Amniotic epithelial cell (primary cell): ENCODE measurements at regions not wholly inside any gene's neighbourhood (a gene's known extent, or its start where the extent isn't known, plus 50 kb on each side); places are given as distances from the start of the nearest gene placed in this dataset.
"Not testable (repeated sequence)": the region's sequence is repeated elsewhere in the genome, so short reads cannot be mapped to it uniquely, and the experiment has no call there.

Experiments
- DNase-seq: peaks from one replicate; pipeline ENCODE4 v3.0.0-alpha.2; 2010; ENCODE audit warnings: low read depth

- DNase-seq, result no peak
These were observed 52.3 kb upstream of the COL5A2 start for GRCh38 chr2:189231719-189232323.

- no peak for DNase-seq
These were observed 53.3 kb upstream of the COL5A2 start for GRCh38 chr2:189232759-189233406.

DNA sequence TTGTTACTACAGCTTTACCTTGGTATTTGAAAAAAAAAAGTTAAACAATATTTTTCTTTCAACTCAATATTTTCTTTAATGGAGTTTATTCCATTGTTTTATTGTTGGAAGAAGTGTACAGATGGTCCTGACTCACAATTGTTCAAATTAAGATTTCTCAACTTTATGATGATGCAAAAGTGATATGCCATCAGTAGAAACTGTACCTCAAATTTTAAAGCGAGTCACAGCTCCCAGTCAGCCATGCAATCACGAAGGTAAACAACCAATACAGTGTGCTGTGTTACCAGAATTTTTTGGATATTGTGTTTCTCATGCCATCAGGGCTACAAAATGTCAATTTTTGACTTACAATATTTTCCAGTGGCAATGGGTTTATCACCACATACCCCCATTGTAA lies 54.0 kb upstream of the COL5A2 start:
- DNase-seq, result peak; percentile 49

GRCh38 chr2:189234991-189235390 lies 55.4 kb upstream of the COL5A2 start:
- no peak for DNase-seq

DNA sequence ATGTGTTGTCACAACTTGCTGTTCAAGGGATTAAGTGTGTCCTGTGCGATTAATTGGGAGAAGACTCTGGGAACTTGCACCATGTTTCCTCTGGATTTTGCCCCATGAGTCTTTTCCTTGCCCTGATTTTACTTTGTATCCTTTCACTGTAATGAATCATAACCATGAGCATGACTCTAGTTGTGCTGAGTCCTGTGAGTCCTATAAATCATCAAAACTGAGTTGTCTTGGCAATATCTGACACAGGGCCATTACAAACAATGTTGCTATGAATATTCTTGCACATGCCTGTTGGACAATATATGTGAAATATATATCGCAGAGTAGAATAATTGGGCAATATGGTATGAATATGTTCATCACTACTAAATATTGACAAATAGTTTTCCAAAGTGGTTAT lies 56.5 kb upstream of the COL5A2 start:
- DNase-seq, result peak; percentile 67

GRCh38 chr2:189238903-189239302 lies 59.3 kb upstream of the COL5A2 start:
- DNase-seq, result no peak

DNA sequence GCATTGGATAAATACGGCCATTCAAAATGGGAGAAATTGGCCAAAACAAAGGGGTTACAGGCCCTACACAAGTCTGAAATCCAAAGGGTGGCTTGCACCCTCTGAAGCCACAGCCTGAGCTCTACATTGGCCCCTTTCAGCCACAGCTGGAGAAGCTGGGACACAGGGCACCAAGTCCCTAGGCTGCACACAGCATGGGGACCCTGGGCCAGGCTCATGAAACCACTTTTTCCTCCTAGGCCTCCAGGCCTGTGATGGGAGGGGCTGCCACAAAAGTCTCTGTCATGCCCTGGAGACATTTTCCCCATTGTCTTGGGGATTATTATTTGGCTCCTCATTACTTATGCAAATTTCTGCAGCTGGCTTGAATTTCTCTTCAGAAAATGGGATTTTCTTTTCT lies 64.3 kb upstream of the COL5A2 start:
- DNase-seq, result not testable (repeated sequence)

- DNase-seq, result no peak
These were observed 67.7 kb upstream of the COL5A2 start for GRCh38 chr2:189247276-189247675.

DNA sequence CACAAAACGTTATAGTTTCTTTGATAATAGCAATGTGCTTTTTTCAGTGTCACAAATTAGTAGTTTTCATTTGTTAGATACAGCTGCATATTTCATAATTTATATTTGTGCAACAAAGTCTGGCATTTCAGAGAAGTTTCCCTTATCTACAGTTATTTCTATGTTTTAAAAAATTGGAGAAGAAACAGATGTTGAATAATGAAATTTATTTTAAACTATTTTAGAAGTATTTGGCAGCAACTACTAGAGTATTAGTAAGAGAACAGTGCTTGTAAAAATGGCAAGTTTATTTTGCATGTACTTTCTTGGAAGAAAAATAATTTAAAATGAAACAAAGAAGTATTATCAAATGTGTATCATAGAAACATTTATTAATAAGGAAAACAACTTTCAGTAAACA lies 68.6 kb upstream of the COL5A2 start:
- peak; percentile 32 for DNase-seq

DNA sequence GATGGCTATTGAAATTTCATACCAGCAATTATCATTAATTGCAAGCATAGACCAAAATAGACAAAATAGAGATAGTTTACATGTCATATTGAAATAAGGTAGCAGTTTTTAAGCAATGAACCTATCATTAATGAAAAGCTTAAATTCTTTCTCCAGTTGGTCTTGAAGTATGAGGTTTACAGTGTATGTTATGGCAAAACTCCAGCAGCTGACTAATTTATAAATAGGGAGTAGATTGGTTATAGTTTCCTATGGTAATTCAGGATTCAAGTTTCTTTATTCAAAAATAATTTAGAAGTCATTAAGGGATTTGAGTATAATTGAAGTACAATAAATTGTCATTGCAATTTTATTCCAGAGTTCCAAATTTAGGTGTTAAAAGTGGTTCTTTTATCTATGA lies 69.6 kb upstream of the COL5A2 start:
- DNase-seq, result no peak

- no peak for DNase-seq
These were observed 70.3 kb upstream of the COL5A2 start for GRCh38 chr2:189249901-189250300.

GRCh38 chr2:189252991-189253675 lies 73.6 kb upstream of the COL5A2 start:
- no peak for DNase-seq

DNA sequence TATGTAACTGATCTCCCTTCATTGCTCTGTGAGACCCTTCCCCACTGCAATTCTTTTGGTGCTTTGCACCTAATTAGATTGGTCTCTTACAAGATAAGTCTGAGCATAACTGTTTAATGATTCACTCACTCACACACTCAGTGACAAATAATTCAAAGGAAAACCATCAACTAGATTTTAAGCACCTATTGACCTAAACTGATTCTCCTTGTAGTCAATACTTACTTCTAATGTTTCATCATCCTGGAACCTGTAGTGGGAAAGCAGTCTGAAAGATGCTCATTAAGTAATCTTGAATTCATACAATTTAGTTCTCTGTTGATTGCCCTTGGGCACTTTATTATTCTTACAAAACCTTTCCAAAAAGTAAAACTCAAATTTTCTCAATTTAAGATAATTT lies 74.3 kb upstream of the COL5A2 start:
- DNase-seq, result no peak

DNA sequence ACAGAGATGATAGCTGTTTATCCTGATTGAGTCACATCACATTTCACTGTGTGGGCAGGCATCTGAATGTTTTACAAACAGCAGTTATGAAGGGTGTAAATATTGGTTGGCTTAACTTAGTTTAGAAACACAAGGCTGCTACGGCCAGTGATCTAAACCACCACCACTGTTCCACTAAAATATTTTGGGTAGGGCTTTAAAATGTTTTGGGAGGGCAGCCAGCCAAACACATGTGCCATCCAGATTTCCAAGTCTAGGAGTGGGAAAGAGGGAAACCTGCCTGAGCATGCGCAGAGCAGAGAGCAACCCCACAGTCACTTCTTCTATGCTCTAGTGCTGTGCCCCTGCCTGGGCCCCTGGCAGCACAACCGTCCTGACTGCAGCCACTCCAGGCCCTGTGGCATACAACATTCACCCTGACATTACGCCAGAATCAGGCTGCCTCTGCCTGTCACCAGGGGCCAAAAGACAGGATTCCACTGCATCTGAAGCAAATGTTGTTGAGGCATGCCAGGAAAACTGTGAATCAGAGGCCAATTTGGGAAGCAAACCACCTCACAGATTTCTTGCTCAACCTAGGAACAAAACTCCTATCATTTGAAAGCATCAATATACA lies 74.8 kb upstream of the COL5A2 start:
- peak; percentile 79 for DNase-seq

DNA sequence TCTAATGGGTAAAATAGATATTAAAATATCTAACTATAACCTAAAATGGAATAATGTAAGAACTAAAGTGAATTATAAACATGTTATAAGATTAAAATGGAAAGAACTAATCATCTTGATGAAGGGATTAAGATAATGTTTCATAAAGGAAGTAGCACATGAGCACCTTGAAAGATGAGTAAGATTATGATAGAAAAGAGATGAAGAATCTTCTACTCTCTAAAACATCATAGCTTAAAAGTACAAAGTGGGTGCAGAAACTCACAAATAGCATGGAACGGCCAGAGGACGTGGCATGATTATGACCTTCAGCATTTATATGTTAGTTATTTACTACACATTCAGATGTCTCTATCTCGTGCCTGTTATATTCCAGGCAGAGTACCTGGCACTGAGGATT lies 76.2 kb upstream of the COL5A2 start:
- DNase-seq, result no peak

- no peak for DNase-seq
These were observed 79.2 kb upstream of the COL5A2 start for GRCh38 chr2:189258616-189259365.

DNA sequence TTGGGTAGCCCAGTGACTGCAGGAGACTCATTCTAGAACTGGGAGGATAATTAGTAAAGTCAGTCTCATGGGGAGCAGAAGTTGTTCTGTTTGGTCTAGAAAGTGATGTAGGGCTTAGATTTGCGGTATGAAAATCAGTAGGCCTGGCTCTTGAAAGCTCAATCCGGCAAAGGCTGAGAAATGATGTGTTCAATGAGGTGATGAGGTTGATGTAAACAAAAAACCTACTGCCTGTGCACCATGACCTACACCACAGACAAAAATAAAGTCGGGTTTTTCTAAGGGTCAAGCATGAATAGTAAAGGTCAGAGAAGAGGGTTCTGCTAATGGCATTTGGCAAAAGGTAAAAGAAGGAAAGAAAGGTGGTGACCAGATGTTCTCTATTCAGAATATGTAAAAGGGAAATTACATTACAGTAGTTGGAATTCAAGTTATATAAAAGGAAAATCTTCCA lies 80.8 kb upstream of the COL5A2 start:
- no peak for DNase-seq

GRCh38 chr2:189261431-189261841 lies 81.9 kb upstream of the COL5A2 start:
- DNase-seq, result peak; percentile 81

DNA sequence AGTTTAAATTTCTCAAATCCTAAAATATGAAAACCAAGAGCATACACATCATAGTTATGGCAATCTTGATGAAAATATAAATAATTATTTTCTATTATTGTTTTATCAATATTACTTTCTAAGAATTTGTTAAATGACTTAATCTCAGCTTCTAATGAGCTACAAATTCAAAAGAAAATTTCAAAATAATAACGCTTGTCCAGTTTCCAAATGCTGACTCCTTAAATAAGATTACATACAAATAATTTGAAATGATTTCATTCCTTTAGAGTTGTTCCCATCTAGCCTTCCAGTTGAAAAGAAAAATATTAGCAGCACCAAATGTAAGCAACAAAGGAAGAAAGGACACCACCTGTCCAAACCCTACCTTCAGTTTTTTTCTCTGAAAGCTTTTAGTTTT lies 82.4 kb upstream of the COL5A2 start:
- no peak for DNase-seq

DNA sequence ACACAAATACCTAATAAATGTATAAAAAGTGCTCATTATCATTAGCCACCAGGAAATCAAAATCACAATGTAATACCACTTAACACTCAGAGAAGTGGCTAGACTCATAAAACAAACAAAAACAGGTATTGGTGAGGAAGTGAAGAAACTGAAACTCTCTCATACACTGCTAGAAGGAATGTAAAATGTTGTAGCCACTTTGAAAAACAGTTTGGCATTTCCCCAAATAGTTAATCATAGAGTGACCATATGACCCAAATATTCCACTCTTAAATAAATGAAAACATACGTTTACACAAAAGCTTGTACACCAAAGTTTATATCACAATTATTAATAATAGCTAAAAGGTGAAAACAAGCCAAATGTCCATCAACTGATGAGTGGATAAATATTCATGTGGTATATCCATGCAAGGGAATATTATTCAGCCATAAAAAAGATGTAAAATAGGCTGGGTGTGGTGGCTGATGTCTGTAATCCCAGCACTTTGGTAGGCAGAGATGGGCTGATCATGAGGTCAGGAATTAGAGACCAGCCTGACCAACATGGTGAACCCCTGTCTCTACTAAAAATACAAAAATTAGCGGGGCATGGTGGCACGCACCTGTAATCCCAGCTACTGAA lies 86.2 kb upstream of the COL5A2 start:
- DNase-seq, result no peak

GRCh38 chr2:189267491-189267890 lies 87.9 kb upstream of the COL5A2 start:
- peak; percentile 17 for DNase-seq
